NCI-H1930 (cell line): ENCODE measurements at regions not wholly inside any gene's neighbourhood (a gene's known extent, or its start where the extent isn't known, plus 50 kb on each side); places are given as distances from the start of the nearest gene placed in this dataset.

ENCODE experiments used
- DNase-seq, 2 experiments: peaks; one replicate each; lab custom pipeline; 2025; lab: John Stamatoyannopoulos, UW

DNA sequence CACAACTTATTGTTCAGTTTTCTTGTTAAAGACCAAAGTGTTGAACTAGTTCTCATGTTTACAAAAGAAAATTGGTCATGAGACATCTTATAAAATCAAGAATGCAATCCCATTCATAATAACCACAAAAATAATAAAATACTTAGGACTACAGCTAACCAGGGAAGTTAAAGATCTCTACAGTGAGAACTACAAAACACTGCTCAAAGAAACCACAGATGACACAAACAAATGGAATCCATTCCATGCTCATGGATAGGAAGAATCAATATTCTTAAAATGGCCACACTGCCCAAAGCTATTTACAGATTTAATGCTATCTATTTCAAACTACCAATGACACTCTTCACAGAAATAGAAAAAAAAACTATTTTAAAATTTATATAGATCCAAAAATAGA, 1354.8 kb upstream of the CDH2 start:
- no peak for DNase-seq

DNA sequence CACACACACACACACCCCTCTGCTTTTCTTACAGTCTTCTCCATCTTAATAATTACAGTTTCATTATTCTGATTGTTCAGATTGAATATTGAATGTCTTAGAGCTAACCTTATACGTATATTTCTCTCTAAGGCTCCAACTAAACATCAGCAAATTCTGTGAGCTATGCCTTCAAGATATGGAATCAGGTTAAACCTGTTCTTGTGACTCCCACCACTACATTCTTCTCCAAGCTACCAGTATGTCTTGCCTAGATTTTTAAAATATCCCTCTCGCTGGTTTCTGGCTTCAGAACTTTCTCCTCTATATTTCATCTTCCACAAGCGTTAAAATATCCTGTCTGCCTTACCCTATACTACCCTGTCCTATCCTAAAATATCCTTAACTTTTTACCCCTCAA, 1346.4 kb upstream of the CDH2 start:
- DNase-seq, result no peak

DNA sequence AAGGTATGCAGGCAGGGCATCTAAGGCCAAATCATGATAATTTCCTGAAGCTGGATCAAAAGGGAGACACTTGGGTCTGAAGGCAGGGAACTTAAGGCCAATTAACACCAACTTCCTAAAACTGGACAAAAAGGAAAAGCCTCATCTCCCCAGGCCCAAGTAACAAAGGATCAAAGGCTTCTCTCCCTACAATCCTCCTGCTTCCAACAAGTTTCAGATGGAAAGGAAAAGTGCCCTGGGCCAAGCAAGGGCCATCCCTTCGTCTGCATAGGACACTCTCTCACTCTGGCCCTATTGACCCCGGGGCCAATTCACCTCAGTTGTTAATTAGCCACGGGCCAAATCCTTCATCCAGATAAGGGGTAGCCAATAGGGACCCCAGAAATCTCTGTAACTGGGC, 1335.8 kb upstream of the CDH2 start:
- no peak for DNase-seq

DNA sequence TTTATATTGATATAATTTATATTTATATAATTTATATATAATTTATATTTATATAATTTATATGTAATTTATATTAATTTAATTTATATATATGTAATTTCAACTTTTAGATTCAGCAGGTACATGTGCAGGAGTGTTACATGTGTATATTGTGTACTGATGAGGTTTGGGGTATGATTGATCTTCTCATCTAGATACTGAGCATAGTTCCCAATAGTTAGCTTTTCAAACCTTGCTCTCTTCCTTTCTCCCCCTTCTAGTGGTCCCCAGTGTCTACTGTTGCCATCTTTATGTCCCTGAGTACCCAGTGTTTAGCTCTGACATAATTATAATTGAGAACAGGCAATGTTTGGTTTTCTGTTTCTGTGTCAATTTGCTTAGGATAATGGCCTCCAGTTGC, 1335.3 kb upstream of the CDH2 start:
- no peak for DNase-seq

DNA sequence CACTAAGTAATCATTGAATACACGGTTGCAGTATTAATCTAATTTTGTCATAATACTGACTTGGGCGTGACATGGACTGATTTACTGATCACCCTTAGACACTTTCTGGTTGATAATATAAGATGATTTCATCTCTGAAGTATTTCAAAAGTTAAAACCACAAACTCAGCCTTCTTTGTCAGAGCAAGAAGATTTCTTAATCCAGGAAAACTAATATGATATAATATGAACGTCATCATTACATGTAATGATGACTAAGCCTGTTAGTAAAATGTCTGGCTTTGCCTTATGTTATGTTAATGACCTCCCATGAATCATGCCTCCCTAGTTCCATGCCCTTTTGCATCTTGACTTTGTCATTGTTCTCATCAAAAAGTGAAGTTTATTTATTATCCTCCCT, 1325.0 kb upstream of the CDH2 start:
- DNase-seq, result no peak

DNA sequence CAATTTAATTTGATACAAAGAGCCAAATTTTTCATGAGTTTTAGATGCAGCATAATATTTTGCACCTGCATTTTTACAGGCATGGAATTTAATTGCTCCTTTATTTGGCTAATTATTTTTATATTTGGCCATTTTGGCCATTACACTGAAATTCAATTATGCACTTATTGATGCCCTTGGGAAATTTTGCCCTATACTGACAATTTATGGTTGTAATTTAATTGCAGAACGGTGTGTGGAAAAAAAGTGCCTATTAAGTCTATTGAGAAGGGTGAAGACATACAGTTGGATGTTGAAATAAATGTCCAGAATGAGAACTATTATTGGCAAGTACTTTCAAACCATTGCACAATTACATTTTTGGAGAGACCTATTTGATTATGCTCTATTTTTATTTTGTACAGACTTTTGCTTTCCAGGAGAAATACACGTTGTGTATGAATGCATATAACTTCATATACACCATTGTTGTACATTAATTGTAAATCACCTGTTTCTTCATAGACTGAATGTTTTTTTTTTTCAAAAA, 1319.3 kb upstream of the CDH2 start:
- DNase-seq, result peak; percentile 67 to 72

DNA sequence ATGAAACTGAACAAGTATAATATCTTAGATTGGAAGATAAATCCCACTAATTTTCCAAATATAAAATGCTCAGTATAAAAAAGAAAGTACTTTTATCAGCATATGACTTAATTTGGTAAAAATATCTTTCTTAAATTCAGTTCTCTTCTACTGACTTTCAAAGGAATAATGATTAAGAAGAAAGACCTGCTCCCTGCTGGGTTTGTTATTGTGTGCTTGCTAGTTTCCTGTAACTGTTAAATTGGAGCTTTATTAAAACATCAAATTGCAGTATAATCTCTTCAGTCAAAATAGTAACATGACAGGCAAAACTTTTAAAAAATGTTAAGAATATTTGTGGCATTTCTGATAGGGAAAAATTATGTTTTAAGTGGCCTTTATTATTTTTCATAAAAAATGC, 1317.4 kb upstream of the CDH2 start:
- DNase-seq, result no peak

DNA sequence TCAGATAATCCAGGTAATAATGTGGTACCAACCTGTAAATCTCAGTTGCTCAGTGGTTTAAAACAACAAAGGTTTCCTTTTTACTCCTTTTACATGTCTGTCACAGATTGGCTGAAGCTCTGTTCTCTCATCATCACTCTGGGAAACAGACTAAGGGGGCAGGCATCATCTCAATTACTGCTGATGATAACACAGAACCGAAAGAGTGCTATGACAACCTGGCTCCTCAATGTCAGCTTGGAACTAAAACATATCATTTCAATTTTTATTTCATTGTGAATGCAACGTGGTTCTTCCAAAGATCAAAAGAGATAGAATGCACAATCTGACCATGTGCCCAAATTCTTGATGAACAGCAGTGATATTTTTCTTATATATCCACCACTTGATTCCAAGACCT, 1315.0 kb upstream of the CDH2 start:
- no peak for DNase-seq

DNA sequence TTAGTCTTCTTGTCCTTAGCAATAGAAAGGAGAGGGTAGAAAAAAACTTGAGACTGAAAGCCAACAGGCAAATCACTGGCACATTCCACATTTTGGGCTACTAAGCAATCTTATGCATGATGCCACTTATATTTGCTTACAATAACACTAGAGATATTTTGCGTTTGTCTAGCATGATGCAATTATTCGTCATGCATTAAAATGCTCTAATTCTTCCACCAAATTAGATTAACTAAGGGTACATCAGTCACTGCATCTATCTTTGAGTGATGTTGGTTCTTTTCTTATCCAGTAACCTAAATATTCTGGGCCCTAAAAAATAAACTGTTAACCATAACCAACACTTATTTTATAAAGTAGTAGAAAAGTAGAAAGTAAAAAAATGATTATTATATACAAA, 1311.7 kb upstream of the CDH2 start:
- DNase-seq, result no peak

DNA sequence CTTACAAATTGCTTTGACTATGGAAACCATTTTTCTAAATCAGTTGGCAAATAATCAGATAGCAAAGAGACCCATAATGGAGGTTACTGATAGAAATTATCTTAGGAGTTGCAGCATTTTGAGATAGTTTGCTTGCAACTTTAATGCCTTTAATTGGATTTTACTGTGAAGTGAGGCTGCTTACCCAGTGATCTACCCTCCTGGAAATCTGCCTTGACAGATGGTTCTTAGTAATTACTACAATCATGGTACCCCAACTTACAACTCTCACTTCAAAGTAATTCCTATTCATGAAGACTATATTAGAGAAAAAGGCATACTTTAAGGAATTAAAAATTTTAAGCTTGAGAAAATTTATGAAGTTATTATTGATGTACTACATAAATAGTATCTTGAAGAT, 1288.6 kb upstream of the CDH2 start:
- no peak for DNase-seq

DNA sequence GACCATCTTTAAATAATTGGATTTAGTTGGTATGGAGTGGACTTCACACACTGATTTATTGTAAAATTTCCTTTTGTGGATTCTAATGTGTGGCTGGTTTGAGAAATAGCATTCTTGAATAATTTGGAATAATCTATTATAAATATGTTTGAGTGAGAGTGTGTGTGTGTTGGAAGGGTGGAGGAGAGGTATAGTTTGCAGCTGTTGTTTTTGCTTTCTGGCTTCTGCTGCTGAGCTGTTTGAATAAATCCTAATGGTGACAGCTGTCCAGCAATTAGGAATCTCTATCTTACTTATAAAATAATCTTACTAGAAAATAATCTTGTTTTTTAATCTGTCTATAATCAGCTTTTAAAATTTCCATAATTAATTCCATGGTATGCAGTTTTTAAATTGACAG, 1283.0 kb upstream of the CDH2 start:
- no peak for DNase-seq

DNA sequence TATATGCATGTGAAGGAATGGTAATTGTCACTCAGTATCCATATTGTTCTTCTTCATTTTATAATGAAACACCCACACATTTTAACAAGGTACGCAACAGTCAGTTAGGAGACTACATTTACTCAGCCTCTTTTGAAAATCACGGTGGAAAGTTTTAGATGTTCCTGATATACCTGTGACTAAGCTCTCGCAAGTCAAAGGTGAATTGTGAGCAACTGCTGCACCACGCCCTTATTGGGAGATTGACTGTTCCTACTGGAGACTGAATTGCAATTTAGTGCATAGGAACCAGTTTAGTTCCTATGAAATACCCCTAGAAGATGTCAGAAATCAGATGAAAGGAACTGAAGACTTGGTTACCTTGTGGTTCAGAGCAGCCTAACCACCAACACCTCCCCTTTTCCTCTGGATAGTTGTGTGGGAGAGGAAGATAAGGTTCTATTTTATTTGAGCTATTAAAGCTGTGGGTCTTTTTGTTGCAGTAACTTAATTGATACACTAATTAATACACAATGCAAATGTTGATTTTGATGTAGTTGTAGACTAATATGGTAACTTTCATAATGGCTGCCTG, 1280.5 kb upstream of the CDH2 start:
- no peak for DNase-seq

DNA sequence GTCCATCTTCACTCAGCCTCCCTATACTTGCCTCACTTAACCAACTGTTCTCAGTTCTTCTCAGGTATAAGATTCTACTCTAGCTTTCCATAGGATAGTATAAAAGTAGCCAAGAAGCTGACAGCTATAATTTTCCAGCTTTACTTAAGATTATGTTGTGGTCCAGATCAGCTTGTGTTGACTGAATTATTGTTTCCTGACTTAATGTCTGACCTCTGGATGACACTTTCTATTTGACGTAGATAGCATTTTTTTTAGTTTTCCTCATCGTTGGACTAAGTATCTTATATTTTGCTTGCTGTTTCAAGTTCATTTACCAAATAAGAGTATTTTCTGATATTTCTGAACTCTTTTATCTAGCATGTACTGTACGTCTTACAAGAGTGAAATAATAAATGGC, 1272.5 kb upstream of the CDH2 start:
- DNase-seq, result no peak

DNA sequence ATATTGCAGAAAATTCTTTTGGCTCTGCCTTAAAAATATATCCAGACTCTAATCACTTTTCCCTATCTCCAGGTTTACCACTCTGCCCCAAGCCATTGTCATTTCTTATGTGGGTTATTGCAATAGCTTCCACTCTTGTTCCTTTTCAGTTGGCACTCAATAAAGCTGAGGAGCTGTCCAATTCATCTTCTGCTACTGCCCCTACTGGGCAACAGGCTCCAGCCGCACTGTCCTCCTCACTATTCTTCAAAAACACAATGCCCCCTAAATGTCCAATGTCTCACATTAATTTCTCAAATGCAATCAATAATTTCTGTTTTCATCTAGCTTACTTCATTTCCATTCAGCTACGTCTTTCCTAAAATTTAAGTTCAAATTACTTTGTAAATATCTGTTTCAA, 1262.5 kb upstream of the CDH2 start:
- no peak for DNase-seq

DNA sequence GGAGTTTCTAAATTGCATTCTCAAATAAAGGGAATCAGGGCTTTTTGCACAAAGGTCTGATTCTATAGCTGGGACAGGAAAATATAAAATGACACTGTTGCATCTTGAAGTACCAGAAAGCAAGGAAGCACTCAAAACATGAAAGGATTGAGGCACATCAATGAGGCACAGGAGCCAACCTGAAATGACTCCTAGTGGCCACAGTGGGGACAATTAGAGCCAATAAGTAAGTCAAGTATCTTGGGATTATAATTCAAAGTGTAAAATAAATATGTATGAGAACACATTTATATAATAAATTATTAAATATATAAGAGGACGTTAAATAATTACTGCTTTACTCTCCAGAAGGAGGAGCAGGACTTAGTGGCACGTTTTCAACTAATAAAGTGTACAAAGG, 1259.5 kb upstream of the CDH2 start:
- DNase-seq, result no peak

DNA sequence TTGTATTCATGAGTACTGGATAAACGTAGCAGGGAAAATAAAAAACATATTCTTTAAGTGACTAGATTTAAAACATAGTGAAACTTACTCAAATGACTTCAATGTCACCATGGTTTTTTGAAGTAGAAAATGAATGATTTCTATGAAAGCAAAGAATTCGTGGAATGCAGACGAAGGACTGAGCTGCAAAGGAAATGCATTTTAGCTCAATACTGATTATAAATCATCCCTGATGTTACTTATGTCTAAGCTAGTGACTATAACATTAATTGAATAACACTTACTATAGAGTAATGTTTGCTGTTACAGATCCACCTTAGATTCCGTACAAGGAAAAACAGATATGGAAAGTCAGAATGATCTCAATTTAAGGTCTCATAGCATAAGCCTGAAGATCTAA, 1257.7 kb upstream of the CDH2 start:
- DNase-seq, result no peak

DNA sequence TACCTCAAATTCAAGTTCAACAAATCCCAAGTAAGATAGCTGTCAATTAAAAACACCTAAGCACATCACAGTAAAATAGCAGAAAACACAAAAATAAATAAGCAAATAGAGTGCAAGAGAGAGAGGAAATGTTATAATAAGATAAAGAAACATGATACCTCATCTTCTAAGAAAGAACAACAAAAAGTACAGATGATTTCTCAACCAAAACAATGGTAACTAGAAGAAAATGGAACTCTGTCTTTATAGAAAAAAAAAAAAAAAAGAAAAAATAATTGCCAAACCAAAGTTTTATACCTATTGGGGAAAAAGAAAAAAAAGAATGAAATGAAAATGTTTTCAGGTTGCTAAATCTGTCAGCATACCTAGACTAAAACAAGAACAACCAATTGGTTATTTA, 1253.5 kb upstream of the CDH2 start:
- no peak for DNase-seq

DNA sequence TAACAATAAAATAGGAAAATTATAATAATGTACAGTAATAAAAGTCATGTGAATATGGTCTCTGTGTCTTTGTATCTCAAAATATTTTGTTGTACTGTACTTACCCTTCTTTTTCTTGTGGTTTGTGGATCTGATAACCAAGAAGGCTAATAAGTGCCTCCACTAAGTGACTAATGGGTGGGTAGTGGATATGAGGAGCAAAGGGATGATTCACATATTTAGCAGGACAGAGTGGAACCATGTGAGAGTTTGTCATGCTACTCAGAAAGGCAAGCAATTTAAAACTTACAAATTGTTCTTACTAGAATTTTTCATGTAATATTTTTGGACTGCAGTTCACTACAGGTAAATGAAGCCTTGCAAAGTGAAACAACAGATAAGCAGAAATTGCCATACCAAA, 1241.2 kb upstream of the CDH2 start:
- no peak for DNase-seq

DNA sequence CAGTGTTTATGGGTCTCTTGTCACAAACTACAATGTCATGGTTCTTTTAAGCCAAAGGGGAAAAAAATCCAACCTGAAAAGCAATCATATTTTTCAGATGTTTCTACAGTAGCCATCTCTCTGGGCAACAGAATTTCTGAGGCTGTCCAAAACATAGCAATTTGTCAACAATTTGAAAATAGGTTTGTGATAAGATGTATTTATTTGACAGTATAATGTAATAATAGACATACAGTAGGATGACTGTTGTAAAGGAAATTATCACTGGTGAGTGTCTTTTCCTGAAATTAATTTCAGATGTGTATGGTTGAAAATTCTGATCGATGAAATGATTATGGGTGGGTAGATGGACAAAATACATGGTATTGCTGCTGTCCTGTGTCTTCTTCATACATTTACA, 1230.1 kb upstream of the CDH2 start:
- DNase-seq, result no peak

DNA sequence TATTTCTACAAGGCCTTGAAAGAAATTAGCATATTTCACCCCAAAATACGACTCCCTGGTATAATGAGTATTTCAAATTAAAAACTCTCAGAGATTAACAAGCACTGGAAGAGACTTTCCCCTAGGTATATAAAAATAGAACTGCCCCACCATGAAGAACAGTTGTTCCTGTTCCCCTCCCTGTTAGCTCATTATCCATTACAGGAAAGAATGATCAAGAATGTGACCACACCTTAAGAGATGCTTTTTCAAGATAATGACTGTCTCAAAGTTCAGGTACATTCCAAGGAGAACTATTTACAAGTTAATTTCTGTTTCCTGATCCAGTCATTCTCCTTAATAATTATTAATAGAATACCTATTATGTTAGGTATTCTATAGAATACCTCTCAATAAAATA, 1220.6 kb upstream of the CDH2 start:
- no peak for DNase-seq

DNA sequence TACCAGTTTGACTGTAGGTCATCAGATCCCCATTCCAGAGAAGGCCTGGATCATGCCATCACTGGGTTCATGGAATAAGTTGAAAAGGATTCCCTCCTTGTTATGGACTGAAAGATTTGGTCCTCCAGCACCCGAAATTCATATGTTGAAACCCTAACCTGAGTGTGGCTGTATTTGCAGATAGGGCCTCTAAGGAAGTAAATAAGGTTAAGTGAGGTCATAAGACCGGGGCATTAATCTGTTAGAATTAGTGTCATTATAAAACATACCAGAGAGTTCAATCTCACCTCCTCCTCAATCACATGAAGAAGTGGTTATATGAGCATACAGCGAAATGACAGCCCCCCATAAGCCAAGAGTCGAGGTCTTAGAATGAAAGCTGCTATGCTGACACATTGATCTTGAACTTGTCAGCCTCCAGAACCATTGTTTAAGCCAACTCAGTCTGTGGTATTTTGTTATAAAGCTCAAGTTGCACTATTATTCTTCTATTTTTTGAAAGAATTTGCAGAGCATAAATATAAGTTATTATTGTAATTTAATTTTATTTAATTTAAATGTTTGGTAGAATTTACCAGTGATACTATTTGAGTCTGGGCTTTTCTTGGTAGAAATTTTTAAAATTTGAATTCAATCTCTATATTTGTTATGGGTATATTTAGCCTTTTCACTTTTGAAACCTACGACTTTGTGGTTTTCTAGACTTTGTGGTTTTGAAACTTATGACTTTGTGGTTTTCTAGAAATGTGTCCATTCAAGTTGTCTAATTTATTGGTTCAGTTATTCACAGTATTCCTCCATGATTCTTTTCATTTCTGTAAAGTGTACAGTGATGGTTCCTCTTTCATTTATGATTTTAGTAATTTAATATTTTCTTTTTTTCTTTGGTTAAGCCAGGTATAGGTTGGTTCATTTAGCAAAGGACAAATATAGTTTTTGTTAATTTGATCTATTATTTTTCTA, 1206.7 kb upstream of the CDH2 start:
- DNase-seq, result no peak

DNA sequence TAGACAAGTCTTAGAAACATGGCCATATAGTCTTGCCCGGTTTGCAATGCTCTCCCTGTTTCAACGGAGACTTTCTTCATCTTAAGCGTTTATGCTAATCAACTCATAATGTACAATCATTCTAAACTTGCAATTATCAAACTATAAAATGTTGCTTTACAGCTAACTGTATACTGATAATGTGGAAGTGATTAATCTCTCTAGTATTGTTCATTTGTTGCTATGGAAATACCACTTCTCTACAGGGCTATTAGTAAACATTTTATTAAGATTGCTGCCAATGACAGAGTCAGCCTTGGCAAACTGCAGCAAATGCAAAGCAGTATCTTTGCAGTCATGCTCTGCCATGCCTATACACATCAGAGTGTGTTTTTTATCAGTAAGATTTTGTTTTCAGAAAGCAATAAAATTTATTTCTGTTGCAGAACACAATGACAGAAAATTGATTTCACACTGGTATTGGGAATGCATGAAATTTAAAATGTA, 1201.8 kb upstream of the CDH2 start:
- no peak for DNase-seq

DNA sequence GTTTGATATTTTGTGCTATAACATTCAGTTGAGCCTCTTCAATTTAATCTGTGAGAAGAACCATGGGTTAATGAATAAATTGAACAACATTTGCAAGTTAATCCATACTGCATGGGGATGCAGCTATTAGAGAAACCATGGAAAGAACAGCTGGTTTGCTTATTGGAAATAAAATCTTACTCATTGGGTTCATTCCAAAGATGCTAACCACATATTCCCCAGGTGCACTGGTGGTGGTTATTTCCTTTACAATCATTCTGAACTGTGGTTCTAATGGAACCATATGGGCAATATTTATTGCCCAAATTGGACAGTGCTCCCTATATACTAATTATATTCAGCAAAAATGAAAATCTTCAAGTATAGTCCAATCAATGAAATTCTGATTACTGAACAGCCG, 1200.4 kb upstream of the CDH2 start:
- DNase-seq, result no peak
